A549 (cell line): ENCODE measurements at regions not wholly inside any gene's neighbourhood (a gene's known extent, or its start where the extent isn't known, plus 50 kb on each side); places are given as distances from the start of the nearest gene placed in this dataset.
A peak's percentile ranks its signal among the peaks of the same experiment; 100 is the strongest.

Experiments
- ATAC-seq, 2 experiments: fragments of 200-7000 bp in 1 of 2; fragments of >200 bp in 1 of 2; cut with Nextera tagmentation in 1 of 2; cut with Tn5 transposase in 1 of 2; 3 replicates each; pipeline versions ENCODE4 v1.8.0 to v1.9.1; 2018 to 2020; ENCODE audit warnings: mild to moderate bottlenecking in 1 of 2, moderate library complexity in 1 of 2
- CTCF ChIA-PET: fragments of 300-600 bp; sonication (Branson Sonifier 250); formaldehyde crosslinking; extraction: SDS; loops from one replicate; lab custom pipeline; 2021; ENCODE audit warnings: antibody characterized with exemption, inconsistent platforms; lab: Yijun Ruan, JAX
- POLR2A ChIA-PET: fragments of 350-600 bp; formaldehyde crosslinking; extraction: SDS; loops from one replicate; lab custom pipeline; 2021; ENCODE audit warnings: antibody characterized with exemption, inconsistent platforms; lab: Yijun Ruan, JAX
- DNase-seq, 2 experiments: peaks; one replicate each; pipeline versions ENCODE4 v3.0.0 to v3.0.0-alpha.2; 2011 to 2016; ENCODE audit warnings: low read depth in 1 of 2, low spot score in 1 of 2
- FAIRE-seq: peaks from 2 replicates; lab custom pipeline; 2011; peaks lifted over from hg19 to GRCh38; lab: Jason Lieb, UNC
- H3K27ac ChIP-seq, 2 experiments: fragments of >200 bp; sonication (Bioruptor Twin); formaldehyde crosslinking; 3 replicates each; pipeline ENCODE4 v1.5.1; 2016 to 2017
- H3K4me1 ChIP-seq: fragments of >200 bp; sonication (Bioruptor Twin); formaldehyde crosslinking; 3 replicates; pipeline ENCODE4 v1.6.1; 2016
- H3K4me2 ChIP-seq: fragments of >200 bp; sonication (Bioruptor Twin); formaldehyde crosslinking; 3 replicates; pipeline ENCODE4 v1.6.1; 2016
- H3K4me3 ChIP-seq: fragments of >200 bp; sonication (Bioruptor Twin); formaldehyde crosslinking; 3 replicates; pipeline ENCODE4 v1.5.1; 2016
- H3K9me3 ChIP-seq: fragments of >200 bp; sonication (Bioruptor Twin); formaldehyde crosslinking; 3 replicates; pipeline ENCODE4 v1.6.1; 2016
- BHLHE40 ChIP-seq: IDR thresholded peaks from 2 replicates; pipeline ENCODE4 v1.6.1; 2012; ENCODE audit warnings: low read depth, low read length, inconsistent platforms
- CEBPB ChIP-seq, 2 experiments: fragments of >200 bp in 1 of 2; sonication (Bioruptor Twin) in 1 of 2; formaldehyde crosslinking in 1 of 2; IDR thresholded peaks; 2 replicates each; pipeline ENCODE4 v1.6.1; 2012 to 2016
- CHD2 ChIP-seq: fragments of 150-350 bp; IDR thresholded peaks from 2 replicates; pipeline ENCODE4 v1.6.1; 2014; ENCODE audit warnings: low read length; ENCODE audit not compliant: partially characterized antibody
- CHD4 ChIP-seq: fragments of 200-600 bp; sonication (generic); IDR thresholded peaks from 2 replicates; pipeline ENCODE4 v1.6.1; 2016; ENCODE audit warnings: antibody characterized with exemption, mild to moderate bottlenecking, borderline replicate concordance
- CTCF ChIP-seq: fragments of >200 bp; sonication (Bioruptor Twin); formaldehyde crosslinking; IDR thresholded peaks from 3 replicates; pipeline ENCODE4 v1.5.1; 2016
- EP300 ChIP-seq, 2 experiments: fragments of >200 bp; sonication (Bioruptor Twin); formaldehyde crosslinking; IDR thresholded peaks; 2 replicates in 1 of 2; 3 replicates in 1 of 2; pipeline ENCODE4 v1.6.1; 2016 to 2017
- FOSL2 ChIP-seq, 2 experiments: fragments of 450-650 bp in 1 of 2; fragments of >200 bp in 1 of 2; sonication (Bioruptor Twin) in 1 of 2; formaldehyde crosslinking; IDR thresholded peaks; 2 replicates each; pipeline versions ENCODE4 v1.5.0 to v1.6.1; 2016 to 2020; ENCODE audit warnings: mild to moderate bottlenecking in 1 of 2, moderate library complexity in 1 of 2
- FOXS1 ChIP-seq: fragments of 250-450 bp; sonication (Bioruptor Pico); IDR thresholded peaks from 2 replicates; pipeline ENCODE4 v1.5.0; 2020; ENCODE audit warnings: mild to moderate bottlenecking, moderate library complexity
- HDAC2 ChIP-seq: fragments of 200-600 bp; sonication (generic); IDR thresholded peaks from 2 replicates; pipeline ENCODE4 v1.6.1; 2016
- HMGXB4 ChIP-seq: fragments of 250-450 bp; sonication (Bioruptor Pico); IDR thresholded peaks from 2 replicates; pipeline ENCODE4 v1.5.0; 2021; ENCODE audit warnings: mild to moderate bottlenecking, moderate library complexity, borderline replicate concordance
- JUN ChIP-seq, 2 experiments: fragments of >200 bp; sonication (Bioruptor Twin); formaldehyde crosslinking; IDR thresholded peaks; 2 replicates in 1 of 2; 3 replicates in 1 of 2; pipeline ENCODE4 v1.6.1; 2016 to 2017
- MAFK ChIP-seq: fragments of 450-650 bp; IDR thresholded peaks from 2 replicates; pipeline ENCODE4 v1.6.1; 2014; ENCODE audit not compliant: partially characterized antibody
- NR3C1 ChIP-seq: fragments of >200 bp; sonication (Bioruptor Twin); formaldehyde crosslinking; IDR thresholded peaks from 3 replicates; pipeline ENCODE4 v1.6.1; 2017
- PBX3 ChIP-seq: IDR thresholded peaks from 2 replicates; pipeline ENCODE4 v1.6.1; 2012
- PHF8 ChIP-seq: fragments of 200-600 bp; sonication (generic); IDR thresholded peaks from 2 replicates; pipeline ENCODE4 v1.6.1; 2016; ENCODE audit warnings: low read depth, mild to moderate bottlenecking, antibody characterized with exemption, moderate library complexity, borderline replicate concordance
- POLR2AphosphoS2 ChIP-seq: conservative IDR thresholded peaks from 2 replicates; pipeline ENCODE4 v1.6.1; 2012; ENCODE audit warnings: low read length, improper control_type of control experiment, inconsistent platforms
- RFX5 ChIP-seq: fragments of 450-650 bp; IDR thresholded peaks from 2 replicates; pipeline ENCODE4 v1.7.1; 2014; ENCODE audit warnings: antibody characterized with exemption, mild to moderate bottlenecking, moderate library complexity
- TFCP2L1 ChIP-seq: fragments of 250-450 bp; sonication (Bioruptor Pico); IDR thresholded peaks from 2 replicates; pipeline ENCODE4 v1.5.0; 2021; ENCODE audit warnings: mild to moderate bottlenecking
- TP53 ChIP-seq: fragments of 250-450 bp; sonication (Bioruptor Pico); IDR thresholded peaks from 2 replicates; pipeline ENCODE4 v1.5.0; 2021; ENCODE audit warnings: mild to moderate bottlenecking, moderate library complexity
- ZNF302 ChIP-seq: fragments of 250-450 bp; sonication (Bioruptor Pico); IDR thresholded peaks from 2 replicates; pipeline ENCODE4 v1.9.0; 2021; ENCODE audit warnings: inconsistent platforms, mild to moderate bottlenecking, moderate library complexity
- WGBS: methylation state at CpG from one replicate; pipeline ENCODE4 v1.1.6; 2017; ENCODE audit errors: missing lambda C conversion rate; 5-methylcytosine and 5-hydroxymethylcytosine counted together
- TF ChIP-seq, protein P1 (sequence below): fragments of >200 bp; sonication (Bioruptor Twin); formaldehyde crosslinking; IDR thresholded peaks from 3 replicates; pipeline ENCODE4 v1.6.1; 2016

- Histone ChIP-seq H3K9me3 (no peaks in the 10 kb centered on the region), H3K4me1 (no peaks in the 10 kb centered on the region), H3K27ac (no peak overlapping the region), H3K4me3 (no peak overlapping the region)
- DNase-seq (no peak), ATAC-seq (no peak)
- CTCF ChIA-PET = no interaction called here
- 77% methylated on average over 2 of the region's 2 CpGs for WGBS
- POLR2A ChIA-PET = no interaction called here
- TF ChIP-seq MAFK = peak; percentile 50
- TF ChIP-seq PBX3 = no peak
- TF ChIP-seq, all 56 proteins: peak for 1
- H3K4me2 ChIP-seq = no peak overlapping the region
- FAIRE-seq = no peak
These were observed 1157.5 kb upstream of the ZEB2 start for GRCh38 chr2:145677371-145677770.

DNA sequence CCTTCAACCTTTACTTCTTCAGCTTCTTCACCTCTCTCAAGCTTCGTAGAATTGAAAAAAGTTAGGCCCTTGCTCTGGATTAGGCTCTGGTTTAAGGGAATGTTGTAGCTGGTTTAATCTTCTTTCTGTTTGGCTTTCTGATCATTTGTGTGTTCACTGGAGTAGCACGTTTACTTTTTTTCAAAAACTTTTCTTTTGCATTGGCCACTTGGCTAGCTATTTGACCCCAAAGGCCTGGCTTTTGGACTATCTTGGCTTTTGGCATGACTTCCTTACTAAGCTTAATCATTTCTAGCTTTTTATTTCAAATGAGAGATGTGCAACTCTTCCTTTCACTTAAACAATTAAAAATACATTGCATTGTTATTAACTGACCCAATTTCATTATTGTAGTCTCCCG, 1154.8 kb upstream of the ZEB2 start:
- no peak overlapping the region for H3K27ac ChIP-seq
- ChIA-PET CTCF (interaction anchor here (1.2 kb wide), 1 partner anchor 10 kb away, joined by 4 read pairs; no protein-coding TSS in a partner anchor), POLR2A (no interaction called here)
- no peak for FAIRE-seq
- no peak for DNase-seq
- WGBS = 56% methylated on average over 3 of the region's 3 CpGs
- no peaks in the 10 kb centered on the region for H3K4me1 ChIP-seq
- TF ChIP-seq CTCF (no peak), CHD4 (no peak), EP300 (IDR thresholded peaks at IDR 0.05) (no peak), FOSL2 (IDR thresholded peaks at IDR 0.05) (no peak), FOSL2 (CRISPR knock-in tag; IDR thresholded peaks at IDR 0.05) (no peak), TP53 (no peak), JUN (IDR thresholded peaks at IDR 0.05) (no peak), RFX5 (no peak), HDAC2 (no peak), POLR2AphosphoS2 (no peak), HMGXB4 (no peak), CEBPB (IDR thresholded peaks at IDR 0.05) (no peak), TFCP2L1 (CRISPR knock-in tag) (no peak), PHF8 (no peak), CHD2 (no peak), ZNF302 (CRISPR knock-in tag) (no peak), FOXS1 (CRISPR knock-in tag) (no peak)
- TF ChIP-seq, protein P1, sequence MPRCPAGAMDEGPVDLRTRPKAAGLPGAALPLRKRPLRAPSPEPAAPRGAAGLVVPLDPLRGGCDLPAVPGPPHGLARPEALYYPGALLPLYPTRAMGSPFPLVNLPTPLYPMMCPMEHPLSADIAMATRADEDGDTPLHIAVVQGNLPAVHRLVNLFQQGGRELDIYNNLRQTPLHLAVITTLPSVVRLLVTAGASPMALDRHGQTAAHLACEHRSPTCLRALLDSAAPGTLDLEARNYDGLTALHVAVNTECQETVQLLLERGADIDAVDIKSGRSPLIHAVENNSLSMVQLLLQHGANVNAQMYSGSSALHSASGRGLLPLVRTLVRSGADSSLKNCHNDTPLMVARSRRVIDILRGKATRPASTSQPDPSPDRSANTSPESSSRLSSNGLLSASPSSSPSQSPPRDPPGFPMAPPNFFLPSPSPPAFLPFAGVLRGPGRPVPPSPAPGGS = no peak
- TF ChIP-seq, all 56 proteins: peak for 0
- Histone ChIP-seq H3K4me2 (no peak overlapping the region), H3K9me3 (no peaks in the 10 kb centered on the region), H3K4me3 (no peak overlapping the region)
- ATAC-seq = no peak

- CTCF ChIA-PET = no interaction called here
- TF ChIP-seq FOXS1 (CRISPR knock-in tag) (no peak), PHF8 (no peak), BHLHE40 (no peak), NR3C1 (no peak)
- TF ChIP-seq, protein P1 = no peak
- H3K27ac ChIP-seq = no peak overlapping the region
- POLR2A ChIA-PET = no interaction called here
- no peak overlapping the region for H3K4me2 ChIP-seq
- no peaks in the 10 kb centered on the region for H3K4me1 ChIP-seq
- H3K9me3 ChIP-seq = no peaks in the 10 kb centered on the region
- DNase-seq = no peak
- 9% methylated on average over 1 of the region's 1 CpG for WGBS
- no peak for FAIRE-seq
- ATAC-seq = no peak
- H3K4me3 ChIP-seq = no peak overlapping the region
These were observed 1149.4 kb upstream of the ZEB2 start for GRCh38 chr2:145669301-145669700.
